NT2/D1 (cell line): ENCODE measurements at regions not wholly inside any gene's neighbourhood (a gene's known extent, or its start where the extent isn't known, plus 50 kb on each side); places are given as distances from the start of the nearest gene placed in this dataset.

ENCODE experiments used
- YY1 ChIP-seq: IDR thresholded peaks from 2 replicates; pipeline ENCODE4 v1.6.1; 2011; ENCODE audit not compliant: insufficient read length, insufficient read depth
- ZNF274 ChIP-seq: IDR thresholded peaks from 2 replicates; pipeline ENCODE4 v1.6.1; 2011; ENCODE audit warnings: mild to moderate bottlenecking, low read depth, low read length

DNA sequence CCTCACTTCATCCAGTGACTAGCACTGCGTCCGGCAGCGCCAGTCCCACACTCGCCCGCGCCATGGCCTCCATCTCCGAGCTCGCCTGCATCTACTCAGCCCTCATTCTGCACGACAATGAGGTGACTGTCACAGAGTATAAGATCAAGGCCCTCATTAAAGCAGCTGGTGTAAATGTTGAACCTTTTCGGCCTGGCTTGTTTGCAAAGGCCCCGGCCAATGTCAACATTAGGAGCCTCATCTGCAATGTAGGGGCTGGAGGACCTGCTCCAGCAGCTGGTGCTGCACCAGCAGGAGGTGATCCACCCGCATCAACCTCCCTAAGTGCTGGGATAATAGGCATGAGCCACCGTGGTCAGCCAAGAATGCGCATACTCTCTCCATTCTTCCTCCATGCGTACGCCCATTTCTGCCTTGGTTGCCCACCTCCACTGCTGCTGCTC lies 59.9 kb downstream of the IRF2BPL start:
- TF ChIP-seq YY1 (no peak), ZNF274 (no peak)
